Inferior parietal cortex (tissue), 1 donor: ENCODE measurements at regions not wholly inside any gene's neighbourhood (a gene's known extent, or its start where the extent isn't known, plus 50 kb on each side); places are given as distances from the start of the nearest gene placed in this dataset.

Experiments
- DNase-seq: peaks from one replicate; pipeline ENCODE4 v3.0.0-alpha.2; 2016; ENCODE audit errors: extremely low spot score

GRCh38 chr11:87429996-87430395 lies 392.3 kb downstream of the TMEM135 start:
- no peak for DNase-seq

DNA sequence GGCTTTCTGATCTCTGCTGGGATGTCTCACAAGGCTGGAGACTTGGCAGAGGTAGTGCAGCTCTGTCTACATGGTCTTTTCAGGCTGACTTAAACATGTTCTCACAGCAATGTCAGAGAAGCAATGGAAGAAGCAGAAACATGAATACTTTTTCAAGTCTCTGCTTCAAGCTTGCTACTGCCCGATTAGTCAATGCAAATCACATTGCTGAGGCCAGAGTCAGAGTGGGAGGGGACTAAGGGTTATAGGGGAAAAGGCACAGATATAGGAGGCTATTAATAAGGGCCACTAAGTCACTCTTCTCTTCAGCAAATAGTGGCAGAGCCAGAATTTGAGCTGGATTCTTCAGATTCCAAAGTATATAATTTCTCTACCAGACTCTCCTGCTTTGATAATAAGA lies 390.5 kb downstream of the TMEM135 start:
- no peak for DNase-seq

- no peak for DNase-seq
These were observed 388.2 kb downstream of the TMEM135 start for GRCh38 chr11:87425943-87426342.

- DNase-seq: no peak
These were observed 387.7 kb downstream of the TMEM135 start for GRCh38 chr11:87425391-87425790.

GRCh38 chr11:87423161-87423560 lies 385.4 kb downstream of the TMEM135 start:
- DNase-seq: no peak

- DNase-seq: no peak
These were observed 384.8 kb downstream of the TMEM135 start for GRCh38 chr11:87422566-87422965.

DNA sequence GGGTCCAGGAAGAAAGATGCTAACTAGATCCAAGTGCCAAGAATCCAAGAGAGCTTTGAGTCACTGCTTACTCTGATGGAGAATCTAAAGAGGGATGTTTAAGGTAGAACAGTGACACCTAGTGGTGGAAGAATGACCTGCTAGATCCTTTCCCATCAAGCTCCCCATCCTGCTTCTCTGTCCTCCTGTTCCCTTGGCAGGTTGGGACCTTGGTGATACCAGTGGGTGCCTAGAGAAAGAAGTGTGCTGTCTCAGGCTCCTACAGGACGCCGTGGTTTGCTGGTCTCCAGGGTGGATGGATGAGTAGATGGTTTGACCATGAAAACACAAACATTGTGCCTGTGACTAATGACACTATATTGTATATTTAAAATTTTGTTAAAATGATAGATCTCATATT lies 383.7 kb downstream of the TMEM135 start:
- DNase-seq: peak; percentile 79

DNA sequence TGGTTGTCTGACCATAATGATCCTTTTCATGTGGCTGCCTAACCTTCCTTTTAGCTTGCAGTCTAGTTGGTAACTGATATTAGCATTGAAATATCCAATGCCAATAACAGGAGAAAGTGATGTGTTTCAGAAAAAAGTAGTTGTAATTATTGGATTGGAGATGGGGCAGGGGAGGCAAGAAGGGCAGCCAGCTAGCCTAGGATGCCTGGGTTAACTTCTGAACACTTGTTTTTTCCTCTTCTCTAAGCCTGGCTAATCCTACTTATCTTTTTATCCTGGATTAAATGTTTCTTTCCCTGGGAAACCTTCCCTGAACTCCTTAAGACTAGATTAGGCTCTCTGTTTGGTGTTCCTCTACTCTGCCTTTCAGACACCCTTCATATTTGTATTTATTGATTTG lies 380.2 kb downstream of the TMEM135 start:
- no peak for DNase-seq

- no peak for DNase-seq
These were observed 368.1 kb downstream of the TMEM135 start for GRCh38 chr11:87405843-87406242.

DNA sequence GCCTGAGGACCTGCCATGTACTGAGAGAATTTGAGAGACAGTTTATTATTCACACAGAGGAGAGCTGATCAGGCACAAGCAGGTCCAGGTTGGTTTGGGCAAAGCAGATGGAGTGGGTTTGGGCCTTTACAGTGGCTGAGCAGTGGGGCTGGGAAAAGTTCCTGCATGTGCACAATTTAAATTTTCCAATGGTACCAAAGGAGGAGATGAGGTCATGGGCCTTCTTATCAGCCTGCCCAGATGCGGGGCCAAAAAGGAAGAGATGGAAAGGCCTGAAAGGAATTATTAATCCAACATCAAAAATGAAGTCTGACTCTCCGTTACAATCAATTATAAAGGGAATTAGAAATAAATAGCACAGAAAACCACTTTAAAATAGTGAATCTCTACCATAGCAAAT lies 367.6 kb downstream of the TMEM135 start:
- no peak for DNase-seq

- no peak for DNase-seq
These were observed 363.9 kb downstream of the TMEM135 start for GRCh38 chr11:87401653-87402052.

- DNase-seq: no peak
These were observed 361.6 kb downstream of the TMEM135 start for GRCh38 chr11:87399341-87399740.

- no peak for DNase-seq
These were observed 361.2 kb downstream of the TMEM135 start for GRCh38 chr11:87398931-87399330.

DNA sequence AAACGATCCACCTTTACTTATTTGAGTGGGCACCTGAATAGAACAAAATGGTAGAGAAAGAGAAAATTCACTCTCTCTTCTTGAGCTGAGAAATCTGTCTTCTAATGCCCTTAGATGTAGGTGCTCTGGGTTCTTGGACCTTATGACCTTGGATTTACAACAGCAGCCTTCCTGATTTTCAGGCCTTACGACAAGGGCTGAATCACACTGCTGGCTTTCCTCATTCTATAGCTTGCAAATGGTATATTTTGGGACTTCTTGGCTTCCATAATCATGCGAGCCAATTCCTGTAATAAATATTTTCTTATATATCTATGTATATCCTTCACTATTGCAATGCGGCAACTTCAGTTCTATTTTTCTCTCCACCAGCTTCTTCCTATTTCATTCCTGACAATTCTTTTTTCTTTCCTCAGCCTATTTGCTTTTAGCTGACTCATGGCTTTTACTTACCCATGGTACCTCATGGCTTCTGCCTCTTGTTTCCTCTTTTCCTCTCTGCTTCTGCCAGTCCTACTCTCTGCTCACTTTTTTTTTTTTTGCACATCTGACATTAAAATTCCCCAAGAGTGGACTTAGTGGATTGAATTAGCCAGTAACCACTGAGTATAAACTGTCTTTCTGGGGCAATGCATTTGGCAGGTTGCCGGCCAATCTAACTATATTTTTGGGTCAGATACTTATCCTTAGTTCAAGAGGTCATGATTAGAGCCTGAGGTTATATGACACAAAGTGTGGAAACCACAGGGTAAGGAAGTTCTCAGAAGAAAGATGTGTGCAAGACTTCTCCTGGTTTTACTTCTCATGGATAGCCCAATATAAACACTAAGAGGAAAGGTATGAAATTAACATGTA lies 359.5 kb downstream of the TMEM135 start:
- DNase-seq: no peak

- DNase-seq: no peak
These were observed 357.2 kb downstream of the TMEM135 start for GRCh38 chr11:87394924-87395323.

GRCh38 chr11:87392665-87393064 lies 354.9 kb downstream of the TMEM135 start:
- DNase-seq: no peak

GRCh38 chr11:87391496-87391895 lies 353.8 kb downstream of the TMEM135 start:
- DNase-seq: no peak

- DNase-seq: no peak
These were observed 346.5 kb downstream of the TMEM135 start for GRCh38 chr11:87384078-87384729.

DNA sequence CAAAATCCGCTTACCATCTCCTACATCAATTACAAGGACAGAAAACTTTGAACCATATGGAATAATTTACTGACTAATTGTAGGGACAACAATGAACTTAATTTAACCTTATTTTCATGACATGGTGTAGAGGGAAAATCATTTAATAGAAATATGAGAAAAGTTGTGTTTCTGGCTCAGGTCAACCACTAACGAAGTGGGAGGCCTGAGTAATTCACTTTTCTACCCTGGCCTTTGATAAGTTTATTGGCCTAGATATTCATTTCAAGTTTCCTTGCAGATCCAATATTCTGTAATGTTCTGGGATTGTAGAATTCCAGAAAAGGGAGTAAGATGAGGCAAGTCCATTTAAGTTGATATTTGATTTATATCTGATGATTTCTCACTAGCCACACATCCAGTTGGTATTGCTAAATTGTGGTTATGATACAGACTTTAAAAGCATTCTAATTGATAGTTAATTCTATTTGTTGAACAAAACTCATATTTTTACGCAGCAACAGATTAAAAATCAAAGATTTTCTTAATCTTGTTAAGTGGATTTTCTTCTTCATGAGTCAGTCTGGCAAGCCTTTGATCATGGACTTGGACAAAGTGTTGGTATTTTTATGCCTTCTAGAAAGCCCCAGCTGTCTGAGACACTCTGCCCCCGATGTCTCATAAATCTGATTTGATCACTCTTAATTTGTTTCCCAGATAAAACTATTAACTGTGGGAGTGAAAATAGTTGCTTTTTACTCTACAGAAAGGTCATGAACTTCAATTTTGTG lies 336.5 kb downstream of the TMEM135 start:
- DNase-seq: no peak
